ENCODE measurements at regions not wholly inside any gene's neighbourhood (a gene's known extent, or its start where the extent isn't known, plus 50 kb on each side); places are given as distances from the start of the nearest gene placed in this dataset.

DNA sequence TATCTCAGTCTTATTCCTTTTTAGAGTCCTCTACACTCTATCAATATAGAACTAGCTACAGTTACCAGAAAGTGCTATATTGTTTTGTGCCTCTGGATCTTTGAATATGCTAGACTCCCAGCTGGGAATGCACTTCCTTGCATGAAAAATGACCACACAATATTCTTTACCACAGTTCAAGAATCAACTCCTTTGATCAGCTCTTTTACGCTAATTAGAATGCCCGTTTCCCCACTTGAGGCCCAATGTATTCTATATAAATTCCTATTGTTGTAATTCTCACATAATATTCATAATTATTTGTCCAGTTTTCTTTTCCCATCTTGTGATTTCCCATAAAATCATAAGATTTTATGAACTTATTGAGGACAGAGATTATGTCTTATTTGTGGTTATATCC is 142.2 kb downstream of the UBE2E3 start:
- TF ChIP-seq, protein P1, sequence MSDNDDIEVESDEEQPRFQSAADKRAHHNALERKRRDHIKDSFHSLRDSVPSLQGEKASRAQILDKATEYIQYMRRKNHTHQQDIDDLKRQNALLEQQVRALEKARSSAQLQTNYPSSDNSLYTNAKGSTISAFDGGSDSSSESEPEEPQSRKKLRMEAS (IDR thresholded peaks at IDR 0.05) = no peak
- no peak for TF ChIP-seq CTCF (IDR thresholded peaks at IDR 0.05; ENCODE audit: low read depth, low read length, missing input control)
- TF ChIP-seq, protein P2, sequence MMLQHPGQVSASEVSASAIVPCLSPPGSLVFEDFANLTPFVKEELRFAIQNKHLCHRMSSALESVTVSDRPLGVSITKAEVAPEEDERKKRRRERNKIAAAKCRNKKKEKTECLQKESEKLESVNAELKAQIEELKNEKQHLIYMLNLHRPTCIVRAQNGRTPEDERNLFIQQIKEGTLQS (IDR thresholded peaks at IDR 0.05) = no peak
- no peak for TF ChIP-seq JUND (IDR thresholded peaks at IDR 0.05)
- no peak for TF ChIP-seq YY1 (IDR thresholded peaks at IDR 0.05)
- no peak for TF ChIP-seq REST (IDR thresholded peaks at IDR 0.05)
- no peak for TF ChIP-seq HNF4G (IDR thresholded peaks at IDR 0.05)
- TF ChIP-seq RAD21 (IDR thresholded peaks at IDR 0.05) = no peak
- no peak for TF ChIP-seq HNF4A (conservative IDR thresholded peaks at IDR 0.05)
- no peak for TF ChIP-seq TAF1 (conservative IDR thresholded peaks at IDR 0.05)
- no peak for TF ChIP-seq NR2F2 (IDR thresholded peaks at IDR 0.05)
